ENCODE measurements at regions not wholly inside any gene's neighbourhood (a gene's known extent, or its start where the extent isn't known, plus 50 kb on each side); places are given as distances from the start of the nearest gene placed in this dataset.

GRCh38 chr15:96553451-96553850 lies 223.0 kb downstream of the NR2F2 start:
- TF ChIP-seq TAF1 (IDR thresholded peaks at IDR 0.05; ENCODE audit: borderline replicate concordance, insufficient read depth, low read length) (no peak), REST (IDR thresholded peaks at IDR 0.05; ENCODE audit: insufficient read depth in 1 of 2, low read depth in 2 of 2, low read length in 2 of 2) (no peak), FOXP2 (optimal IDR thresholded peaks at IDR 0.05; ENCODE audit: borderline replicate concordance, extremely low read depth, extremely low read length, insufficient read depth) (no peak), POLR2AphosphoS5 (IDR thresholded peaks at IDR 0.05; ENCODE audit: low read depth, low read length) (no peak), SIN3A (IDR thresholded peaks at IDR 0.05; ENCODE audit: borderline replicate concordance, insufficient read depth, low read length) (no peak)

- TF ChIP-seq FOXP2 (optimal IDR thresholded peaks at IDR 0.05; ENCODE audit: borderline replicate concordance, extremely low read depth, extremely low read length, insufficient read depth) (no peak), REST (IDR thresholded peaks at IDR 0.05; ENCODE audit: insufficient read depth in 1 of 2, low read depth in 2 of 2, low read length in 2 of 2) (no peak), POLR2AphosphoS5 (IDR thresholded peaks at IDR 0.05; ENCODE audit: low read depth, low read length) (no peak), SIN3A (IDR thresholded peaks at IDR 0.05; ENCODE audit: borderline replicate concordance, insufficient read depth, low read length) (no peak), TAF1 (IDR thresholded peaks at IDR 0.05; ENCODE audit: borderline replicate concordance, insufficient read depth, low read length) (no peak)
Observed at GRCh38 chr15:96553931-96554330, 223.4 kb downstream of the NR2F2 start.

- TF ChIP-seq TAF1 (IDR thresholded peaks at IDR 0.05; ENCODE audit: borderline replicate concordance, insufficient read depth, low read length) (no peak), SIN3A (IDR thresholded peaks at IDR 0.05; ENCODE audit: borderline replicate concordance, insufficient read depth, low read length) (no peak), FOXP2 (optimal IDR thresholded peaks at IDR 0.05; ENCODE audit: borderline replicate concordance, extremely low read depth, extremely low read length, insufficient read depth) (no peak), POLR2AphosphoS5 (IDR thresholded peaks at IDR 0.05; ENCODE audit: low read depth, low read length) (no peak), REST (IDR thresholded peaks at IDR 0.05; ENCODE audit: insufficient read depth in 1 of 2, low read depth in 2 of 2, low read length in 2 of 2) (no peak)
Observed at GRCh38 chr15:96554541-96554940, 224.0 kb downstream of the NR2F2 start.

GRCh38 chr15:96559087-96559486 lies 228.6 kb downstream of the NR2F2 start:
- TF ChIP-seq SIN3A (IDR thresholded peaks at IDR 0.05; ENCODE audit: borderline replicate concordance, insufficient read depth, low read length) (no peak), FOXP2 (optimal IDR thresholded peaks at IDR 0.05; ENCODE audit: borderline replicate concordance, extremely low read depth, extremely low read length, insufficient read depth) (no peak), TAF1 (IDR thresholded peaks at IDR 0.05; ENCODE audit: borderline replicate concordance, insufficient read depth, low read length) (no peak), POLR2AphosphoS5 (IDR thresholded peaks at IDR 0.05; ENCODE audit: low read depth, low read length) (no peak), REST (IDR thresholded peaks at IDR 0.05; ENCODE audit: insufficient read depth in 1 of 2, low read depth in 2 of 2, low read length in 2 of 2) (no peak)

- TF ChIP-seq FOXP2 (optimal IDR thresholded peaks at IDR 0.05; ENCODE audit: borderline replicate concordance, extremely low read depth, extremely low read length, insufficient read depth) (no peak), POLR2AphosphoS5 (IDR thresholded peaks at IDR 0.05; ENCODE audit: low read depth, low read length) (no peak), TAF1 (IDR thresholded peaks at IDR 0.05; ENCODE audit: borderline replicate concordance, insufficient read depth, low read length) (no peak), SIN3A (IDR thresholded peaks at IDR 0.05; ENCODE audit: borderline replicate concordance, insufficient read depth, low read length) (no peak), REST (IDR thresholded peaks at IDR 0.05; ENCODE audit: insufficient read depth in 1 of 2, low read depth in 2 of 2, low read length in 2 of 2) (no peak)
Observed at GRCh38 chr15:96559631-96560030, 229.1 kb downstream of the NR2F2 start.

All from PFSK-1 (cell line).